Vagina (tissue), 2 donors: ENCODE measurements at regions not wholly inside any gene's neighbourhood (a gene's known extent, or its start where the extent isn't known, plus 50 kb on each side); places are given as distances from the start of the nearest gene placed in this dataset.

Experiments
- POLR2AphosphoS5 ChIP-seq, 2 donors: sonication (generic); formaldehyde crosslinking; IDR thresholded peaks; one replicate each; pipeline ENCODE4 v1.9.0; 2017; ENCODE audit warnings: antibody characterized with exemption in 2 of 2, mild to moderate bottlenecking in 2 of 2, low read depth in 1 of 2; ENCODE audit not compliant: insufficient read depth in 1 of 2
- TF ChIP-seq, protein P1 (sequence below), 3 experiments: fragments of 450-650 bp in 2 of 3; fragments of 200-600 bp in 1 of 3; sonication (generic) in 1 of 3; IDR thresholded peaks; one replicate each; pipeline ENCODE4 v1.5.1; 2017 to 2019; ENCODE audit warnings: antibody characterized with exemption in 3 of 3, mild to moderate bottlenecking in 2 of 3, moderate library complexity in 2 of 3

DNA sequence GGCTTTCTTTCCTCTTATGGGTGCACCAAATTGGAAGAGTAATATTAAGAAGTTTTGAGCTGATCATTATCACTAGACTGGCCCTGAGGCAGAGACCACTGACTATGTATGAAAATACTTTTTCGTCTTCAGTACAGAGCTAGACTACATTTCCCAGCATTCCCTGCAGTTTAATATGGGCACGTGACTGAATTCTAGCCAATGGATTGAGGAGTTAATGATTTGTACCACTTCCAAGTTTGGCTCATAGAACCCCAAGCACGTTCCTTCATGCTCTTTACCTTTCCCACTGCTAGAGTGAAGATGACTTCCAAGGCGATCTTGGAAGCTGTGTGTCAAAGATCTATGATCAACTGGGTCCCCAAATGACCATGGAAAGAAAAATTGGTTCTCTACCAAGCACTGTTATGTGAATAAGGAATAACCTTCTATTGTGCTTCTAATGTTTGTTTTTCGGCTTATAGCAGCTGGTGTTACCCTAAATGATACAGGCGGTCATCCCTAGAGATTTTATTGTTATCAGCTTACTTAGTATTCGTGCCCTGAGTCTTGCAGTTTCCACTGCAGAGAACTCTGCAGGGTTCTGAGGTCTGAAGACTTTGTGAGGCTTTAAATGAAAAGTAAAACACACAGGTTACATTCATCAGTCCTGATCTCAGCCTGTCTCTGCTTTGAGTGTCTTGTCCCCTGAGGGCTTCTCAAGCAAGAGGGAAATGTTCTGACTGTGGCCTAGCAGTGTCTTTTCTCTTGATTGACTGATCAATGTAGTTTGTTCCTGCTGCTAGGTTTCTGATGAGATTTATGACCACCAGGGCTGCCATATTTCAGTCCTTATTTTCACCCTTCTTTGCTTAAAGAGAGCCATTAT lies 486.8 kb downstream of the PDCD6IP start:
- TF ChIP-seq, protein P1, sequence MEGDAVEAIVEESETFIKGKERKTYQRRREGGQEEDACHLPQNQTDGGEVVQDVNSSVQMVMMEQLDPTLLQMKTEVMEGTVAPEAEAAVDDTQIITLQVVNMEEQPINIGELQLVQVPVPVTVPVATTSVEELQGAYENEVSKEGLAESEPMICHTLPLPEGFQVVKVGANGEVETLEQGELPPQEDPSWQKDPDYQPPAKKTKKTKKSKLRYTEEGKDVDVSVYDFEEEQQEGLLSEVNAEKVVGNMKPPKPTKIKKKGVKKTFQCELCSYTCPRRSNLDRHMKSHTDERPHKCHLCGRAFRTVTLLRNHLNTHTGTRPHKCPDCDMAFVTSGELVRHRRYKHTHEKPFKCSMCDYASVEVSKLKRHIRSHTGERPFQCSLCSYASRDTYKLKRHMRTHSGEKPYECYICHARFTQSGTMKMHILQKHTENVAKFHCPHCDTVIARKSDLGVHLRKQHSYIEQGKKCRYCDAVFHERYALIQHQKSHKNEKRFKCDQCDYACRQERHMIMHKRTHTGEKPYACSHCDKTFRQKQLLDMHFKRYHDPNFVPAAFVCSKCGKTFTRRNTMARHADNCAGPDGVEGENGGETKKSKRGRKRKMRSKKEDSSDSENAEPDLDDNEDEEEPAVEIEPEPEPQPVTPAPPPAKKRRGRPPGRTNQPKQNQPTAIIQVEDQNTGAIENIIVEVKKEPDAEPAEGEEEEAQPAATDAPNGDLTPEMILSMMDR (IDR thresholded peaks at IDR 0.05) = no peak
- TF ChIP-seq POLR2AphosphoS5 (IDR thresholded peaks at IDR 0.05; ENCODE audit: insufficient read depth in 1 of 2, low read depth in 1 of 2) = no peak
